Esophagus squamous epithelium (tissue), 5 donors: ENCODE measurements at regions not wholly inside any gene's neighbourhood (a gene's known extent, or its start where the extent isn't known, plus 50 kb on each side); places are given as distances from the start of the nearest gene placed in this dataset.

Source experiments
- DNase-seq: peaks from one replicate; lab custom pipeline; 2025; lab: John Stamatoyannopoulos, UW
- H3K27ac ChIP-seq, 4 donors: fragments of 200-600 bp; sonication (generic); one replicate each; pipeline ENCODE4 v1.5.1; 2016 to 2019; ENCODE audit warnings: mild to moderate bottlenecking in 1 of 4
- H3K27me3 ChIP-seq, 4 donors: fragments of 200-600 bp; sonication (generic); 1 replicate in 3 of 4; 2 replicates in 1 of 4; pipeline versions ENCODE4 v1.5.1 to v1.6.0; 2017 to 2021; ENCODE audit warnings: antibody characterized with exemption in 1 of 4
- H3K36me3 ChIP-seq, 3 donors: fragments of 200-600 bp; sonication (generic); one replicate each; pipeline ENCODE4 v1.5.1; 2016 to 2019
- H3K4me1 ChIP-seq, 3 donors: fragments of 200-600 bp; sonication (generic); one replicate each; pipeline ENCODE4 v1.5.1; 2017 to 2019
- H3K4me3 ChIP-seq, 4 donors: fragments of 200-600 bp; sonication (generic); 1 replicate in 3 of 4; 2 replicates in 1 of 4; pipeline ENCODE4 v1.5.1; 2016 to 2019; ENCODE audit warnings: mild to moderate bottlenecking in 2 of 4, moderate library complexity in 1 of 4
- H3K9me3 ChIP-seq, 3 donors: fragments of 200-600 bp; sonication (generic); one replicate each; pipeline ENCODE4 v1.5.1; 2016 to 2019
- CTCF ChIP-seq, 6 experiments: fragments of 450-650 bp in 4 of 6; fragments of 200-600 bp in 2 of 6; sonication (generic) in 2 of 6; IDR thresholded peaks; one replicate each; pipeline ENCODE4 v1.5.1; 2016 to 2019; ENCODE audit warnings: antibody characterized with exemption in 6 of 6, mild to moderate bottlenecking in 4 of 6, moderate library complexity in 4 of 6
- POLR2A ChIP-seq, 4 donors: fragments of 450-650 bp; IDR thresholded peaks; one replicate each; pipeline ENCODE4 v1.6.1; 2017; ENCODE audit warnings: antibody characterized with exemption in 4 of 4, mild to moderate bottlenecking in 4 of 4, moderate library complexity in 3 of 4
- WGBS, 2 donors: methylation state at CpG; one replicate each; pipeline ENCODE4 v1.1.5; 2018; 5-methylcytosine and 5-hydroxymethylcytosine counted together
- intact Hi-C: fragments of 100-400 bp; cut with DNase I; formaldehyde crosslinking; loops from one replicate; pipeline ENCODE4 v1.15.0; 2022
- donor health status: DM: yes; HTN: yes; CAD: no.

- intact Hi-C loops: no loop called here
- Histone ChIP-seq H3K27ac (peak overlapping the region in 1 of 4 donors; percentile 2), H3K27me3 (no peaks in the 10 kb centered on the region), H3K36me3 (no peaks in the 10 kb centered on the region), H3K4me3 (no peak overlapping the region), H3K9me3 (no peaks in the 10 kb centered on the region), H3K4me1 (no peaks in the 10 kb centered on the region)
- 32 to 67% methylated on average over 1 of the region's 1 CpG for WGBS, 2 donors
- no peak for TF ChIP-seq POLR2A (IDR thresholded peaks at IDR 0.05)
- no peak for TF ChIP-seq CTCF (IDR thresholded peaks at IDR 0.05)
- DNase-seq: no peak
Observed at GRCh38 chr2:46832543-46832942, 83.1 kb downstream of the MCFD2 start.

- Histone ChIP-seq H3K36me3 (no peaks in the 10 kb centered on the region), H3K9me3 (no peaks in the 10 kb centered on the region), H3K4me3 (no peak overlapping the region), H3K27me3 (no peaks in the 10 kb centered on the region), H3K4me1 (no peaks in the 10 kb centered on the region), H3K27ac (peak overlapping the region in 1 of 4 donors; percentile 2)
- intact Hi-C loops: no loop called here
- TF ChIP-seq CTCF (IDR thresholded peaks at IDR 0.05): no peak
- TF ChIP-seq POLR2A (IDR thresholded peaks at IDR 0.05): no peak
- DNase-seq: no peak
- WGBS, 2 donors: 89 to 92% methylated on average over 4 of the region's 4 CpGs
Observed at GRCh38 chr2:46831869-46832265, 83.7 kb downstream of the MCFD2 start.

- Histone ChIP-seq H3K27ac (peak overlapping the region in 2 of 4 donors; percentile 35 to 53), H3K27me3 (no peaks in the 10 kb centered on the region), H3K9me3 (no peaks in the 10 kb centered on the region), H3K4me3 (no peak overlapping the region), H3K4me1 (no peaks in the 10 kb centered on the region), H3K36me3 (no peaks in the 10 kb centered on the region)
- intact Hi-C loops: no loop called here
- WGBS, 2 donors: 71 to 83% methylated on average over 7 of the region's 7 CpGs
- no peak for DNase-seq
- TF ChIP-seq CTCF (IDR thresholded peaks at IDR 0.05) (no peak), POLR2A (IDR thresholded peaks at IDR 0.05) (no peak)
Observed at GRCh38 chr2:46831051-46831868, 84.3 kb downstream of the MCFD2 start.

GRCh38 chr2:46829231-46829995 lies 86.2 kb downstream of the MCFD2 start:
- WGBS, 2 donors: 67 to 82% methylated on average over 8 to 9 of the region's 12 CpGs
- no peak for DNase-seq
- intact Hi-C loops: no loop called here
- Histone ChIP-seq H3K27ac (no peak overlapping the region), H3K4me3 (no peak overlapping the region), H3K36me3 (no peaks in the 10 kb centered on the region), H3K9me3 (no peaks in the 10 kb centered on the region), H3K27me3 (no peaks in the 10 kb centered on the region), H3K4me1 (no peaks in the 10 kb centered on the region)
- TF ChIP-seq CTCF (IDR thresholded peaks at IDR 0.05) (no peak), POLR2A (IDR thresholded peaks at IDR 0.05) (no peak)
